IMR-90 (cell line): ENCODE measurements at regions not wholly inside any gene's neighbourhood (a gene's known extent, or its start where the extent isn't known, plus 50 kb on each side); places are given as distances from the start of the nearest gene placed in this dataset.
A peak's percentile ranks its signal among the peaks of the same experiment; 100 is the strongest.

ENCODE experiments used
- ATAC-seq: fragments of 200-7000 bp; cut with Tn5 transposase; 2 replicates; pipeline ENCODE4 v1.9.1; 2020; ENCODE audit warnings: low read depth, mild to moderate bottlenecking, moderate library complexity
- BruUV-seq: library from RNA; stranded (reverse); fragments of 400-500 nt; replicated peaks from 2 replicates; lab custom pipeline; 2021; lab: Mats Ljungman, UMichigan
- CTCF ChIA-PET: fragments of 300-600 bp; formaldehyde crosslinking; extraction: SDS; loops from one replicate; lab custom pipeline; 2021; ENCODE audit warnings: antibody characterized with exemption; lab: Yijun Ruan, JAX
- POLR2A ChIA-PET: fragments of 300-600 bp; sonication (Branson Sonifier 250); formaldehyde crosslinking; loops from one replicate; lab custom pipeline; 2022; ENCODE audit warnings: antibody characterized with exemption; ENCODE audit not compliant: unreplicated experiment; lab: Charles Lee
- DNase-seq: peaks from one replicate; pipeline ENCODE4 v3.0.0; 2013
- H2AFZ ChIP-seq: replicated peaks from 2 replicates; pipeline ENCODE3; 2013; ENCODE audit warnings: low read length, mild to moderate bottlenecking; ENCODE audit not compliant: poor library complexity
- H2AK5ac ChIP-seq: 2 replicates; pipeline ENCODE4 v1.6.1; 2013; ENCODE audit warnings: low read depth, low read length, inconsistent platforms
- H2AK9ac ChIP-seq: replicated peaks from 2 replicates; pipeline ENCODE3; 2013; ENCODE audit warnings: mild to moderate bottlenecking, low read depth, low read length, moderate library complexity; ENCODE audit not compliant: poor library complexity
- H2BK120ac ChIP-seq: 2 replicates; pipeline ENCODE4 v1.6.1; 2013; ENCODE audit warnings: low read depth, low read length, inconsistent platforms
- H2BK15ac ChIP-seq: 3 replicates; pipeline ENCODE4 v1.6.1; 2013; ENCODE audit warnings: low read depth, low read length, inconsistent platforms
- H2BK20ac ChIP-seq: 2 replicates; pipeline ENCODE4 v1.6.1; 2013; ENCODE audit warnings: low read depth, mild to moderate bottlenecking, inconsistent platforms, low read length, moderate library complexity
- H2BK5ac ChIP-seq: 2 replicates; pipeline ENCODE4 v1.6.1; 2013; ENCODE audit warnings: mild to moderate bottlenecking, low read depth, low read length, inconsistent platforms; ENCODE audit not compliant: poor library complexity, severe bottlenecking
- H3K14ac ChIP-seq: replicated peaks from 2 replicates; pipeline ENCODE4 v1.6.1; 2013; ENCODE audit warnings: low read depth, low read length, inconsistent platforms
- H3K18ac ChIP-seq: 2 replicates; pipeline ENCODE4 v1.6.1; 2013; ENCODE audit warnings: low read depth, low read length, control low read depth
- H3K23ac ChIP-seq: 2 replicates; pipeline ENCODE4 v1.6.1; 2013; ENCODE audit warnings: low read depth, low read length, inconsistent platforms
- H3K27ac ChIP-seq: 2 replicates; pipeline ENCODE4 v1.5.1; 2013; ENCODE audit warnings: mild to moderate bottlenecking, control low read depth, low read length; ENCODE audit not compliant: insufficient read depth
- H3K27me3 ChIP-seq: 2 replicates; pipeline ENCODE4 v1.6.1; 2013; ENCODE audit warnings: low read length; ENCODE audit not compliant: control insufficient read depth, insufficient read depth
- H3K36me3 ChIP-seq: 2 replicates; pipeline ENCODE4 v1.6.1; 2013; ENCODE audit warnings: low read length, mixed read lengths; ENCODE audit not compliant: control insufficient read depth, insufficient read depth
- H3K4ac ChIP-seq: 2 replicates; pipeline ENCODE4 v1.6.1; 2013; ENCODE audit warnings: low read depth, low read length, inconsistent platforms
- H3K4me1 ChIP-seq: 2 replicates; pipeline ENCODE4 v1.6.1; 2013; ENCODE audit warnings: low read length, mixed read lengths; ENCODE audit not compliant: control insufficient read depth, insufficient read depth
- H3K4me2 ChIP-seq: 2 replicates; pipeline ENCODE4 v1.6.1; 2013; ENCODE audit warnings: low read depth, mild to moderate bottlenecking, control low read depth, low read length, moderate library complexity
- H3K4me3 ChIP-seq: 2 replicates; pipeline ENCODE4 v1.5.1; 2013; ENCODE audit warnings: low read depth, mild to moderate bottlenecking, control low read depth, low read length, moderate library complexity; ENCODE audit not compliant: insufficient read depth
- H3K56ac ChIP-seq: 2 replicates; pipeline ENCODE4 v1.6.1; 2013; ENCODE audit warnings: low read length, inconsistent platforms; ENCODE audit not compliant: insufficient read depth; ENCODE audit errors: extremely low read depth
- H3K79me1 ChIP-seq, 2 experiments: 2 replicates each; pipeline ENCODE4 v1.6.1; 2013; ENCODE audit warnings: low read length in 2 of 2, inconsistent platforms in 1 of 2, low read depth in 1 of 2
- H3K9ac ChIP-seq: 2 replicates; pipeline ENCODE4 v1.6.1; 2013; ENCODE audit warnings: low read depth, low read length, control low read depth
- H3K9me1 ChIP-seq: 2 replicates; pipeline ENCODE4 v1.6.1; 2013; ENCODE audit warnings: low read length, inconsistent platforms; ENCODE audit not compliant: insufficient read depth
- H3K9me3 ChIP-seq: 2 replicates; pipeline ENCODE4 v1.6.1; 2013; ENCODE audit warnings: low read length; ENCODE audit not compliant: control insufficient read depth, insufficient read depth
- H4K20me1 ChIP-seq: 2 replicates; pipeline ENCODE4 v1.6.1; 2013; ENCODE audit warnings: low read length, inconsistent platforms; ENCODE audit not compliant: insufficient read depth
- H4K5ac ChIP-seq: 2 replicates; pipeline ENCODE4 v1.6.1; 2013; ENCODE audit warnings: mild to moderate bottlenecking, low read depth, low read length, control low read depth
- H4K8ac ChIP-seq, 2 experiments: 2 replicates each; pipeline ENCODE4 v1.6.1; 2013; ENCODE audit warnings: low read depth in 2 of 2, low read length in 2 of 2, control low read depth in 1 of 2, inconsistent platforms in 1 of 2
- H4K91ac ChIP-seq: 2 replicates; pipeline ENCODE4 v1.6.1; 2013; ENCODE audit warnings: low read depth, low read length, inconsistent platforms; ENCODE audit not compliant: insufficient read depth
- NFE2L2 ChIP-seq: fragments of 150-350 bp; IDR thresholded peaks from 2 replicates; pipeline ENCODE4 v1.6.1; 2016; ENCODE audit warnings: low read depth, mild to moderate bottlenecking, low read length
- RFX5 ChIP-seq: IDR thresholded peaks from 2 replicates; pipeline ENCODE4 v1.8.0; 2012; ENCODE audit warnings: low read depth, mild to moderate bottlenecking, low read length, moderate library complexity
- dilution Hi-C: fragments of 300-500 bp; cut with HindIII; formaldehyde crosslinking; loops from one replicate; pipeline ENCODE4 v1.14.3; 2018; ENCODE audit warnings: low sequenced_read_pairs; ENCODE audit not compliant: unreplicated experiment
- in situ Hi-C: fragments of 300-500 bp; cut with MboI; formaldehyde crosslinking; loops from 3 replicates; pipeline ENCODE4 v1.14.3; 2019; ENCODE audit warnings: low sequenced_read_pairs, inconsistent platforms, mixed read lengths
- intact Hi-C: fragments of 100-400 bp; cut with micrococcal nuclease; formaldehyde crosslinking; loops from 2 replicates; pipeline ENCODE4 v1.10.0; 2022

GRCh38 chr10:120112809-120113208 is 220.3 kb downstream of the SEC23IP start:
- intact Hi-C loops (no loop called here), in situ Hi-C loops (no loop called here), dilution Hi-C loops (no loop called here)
- no peaks in the 10 kb centered on the region for H3K27me3 ChIP-seq
- no peak overlapping the region for H4K5ac ChIP-seq
- no TSS peak for BruUV-seq
- H2AK9ac ChIP-seq: no peak overlapping the region
- no peak overlapping the region for H2BK120ac ChIP-seq
- H3K4ac ChIP-seq: no peak overlapping the region
- no peak overlapping the region for H4K8ac ChIP-seq
- H2AK5ac ChIP-seq: no peak overlapping the region
- ATAC-seq (no peak), DNase-seq (no peak)
- no peaks in the 10 kb centered on the region for H3K9me1 ChIP-seq
- no peaks in the 10 kb centered on the region for H3K4me1 ChIP-seq
- TF ChIP-seq RFX5: no peak
- peak; percentile 37; the same call in 1 of the 2 replicates for TF ChIP-seq NFE2L2
- H3K14ac ChIP-seq: no peak overlapping the region
- H3K9me3 ChIP-seq: peaks cover 5% of the 10 kb centered on the region
- no peaks in the 10 kb centered on the region for H4K20me1 ChIP-seq
- no peak overlapping the region for H3K27ac ChIP-seq
- ChIA-PET POLR2A (no interaction called here), CTCF (no interaction called here)
- H2BK20ac ChIP-seq: no peak overlapping the region
- no peak overlapping the region for H3K4me2 ChIP-seq
- H3K79me1 ChIP-seq: no peaks in the 10 kb centered on the region
- H2BK15ac ChIP-seq: no peak overlapping the region
- H4K91ac ChIP-seq: no peak overlapping the region
- H3K18ac ChIP-seq: no peak overlapping the region
- no peak overlapping the region for H2AFZ ChIP-seq
- H2BK5ac ChIP-seq: no peak overlapping the region
- H3K23ac ChIP-seq: no peak overlapping the region
- no peak overlapping the region for H3K4me3 ChIP-seq
- no peak overlapping the region for H3K9ac ChIP-seq
- H3K36me3 ChIP-seq: no peaks in the 10 kb centered on the region
- no peak overlapping the region for H3K56ac ChIP-seq
